Chondrocyte (in vitro differentiated cells): ENCODE measurements at regions not wholly inside any gene's neighbourhood (a gene's known extent, or its start where the extent isn't known, plus 50 kb on each side); places are given as distances from the start of the nearest gene placed in this dataset.

ENCODE experiments used
- DNase-seq: peaks from one replicate; pipeline ENCODE4 v3.0.0; 2021; ENCODE audit warnings: mixed read lengths, low spot score
- H3K27ac Mint-ChIP-seq: one replicate; pipeline ENCODE4 v1.8.0; 2021; ENCODE audit warnings: mild to moderate bottlenecking, moderate library complexity, mixed read lengths; ENCODE audit not compliant: unreplicated experiment
- H3K27me3 Mint-ChIP-seq: 2 replicates; pipeline ENCODE4 v1.8.0; 2021; ENCODE audit warnings: low read depth, mixed read lengths
- H3K36me3 Mint-ChIP-seq: 2 replicates; pipeline ENCODE4 v1.8.0; 2021; ENCODE audit warnings: low read depth, mixed read lengths
- H3K4me1 Mint-ChIP-seq: 2 replicates; pipeline ENCODE4 v1.8.0; 2021; ENCODE audit warnings: low read depth, mild to moderate bottlenecking, mixed read lengths
- H3K4me3 Mint-ChIP-seq: one replicate; pipeline ENCODE4 v1.8.0; 2021; ENCODE audit warnings: mild to moderate bottlenecking, moderate library complexity, mixed read lengths; ENCODE audit not compliant: unreplicated experiment
- H3K9me3 Mint-ChIP-seq: 2 replicates; pipeline ENCODE4 v1.8.0; 2021; ENCODE audit warnings: low read depth, mixed read lengths
- TF ChIP-seq, protein P1 (sequence below): fragments of 200-600 bp; sonication (generic); IDR thresholded peaks from 2 replicates; pipeline ENCODE4 v1.5.0; 2021; ENCODE audit warnings: antibody characterized with exemption, mild to moderate bottlenecking, moderate library complexity

DNA sequence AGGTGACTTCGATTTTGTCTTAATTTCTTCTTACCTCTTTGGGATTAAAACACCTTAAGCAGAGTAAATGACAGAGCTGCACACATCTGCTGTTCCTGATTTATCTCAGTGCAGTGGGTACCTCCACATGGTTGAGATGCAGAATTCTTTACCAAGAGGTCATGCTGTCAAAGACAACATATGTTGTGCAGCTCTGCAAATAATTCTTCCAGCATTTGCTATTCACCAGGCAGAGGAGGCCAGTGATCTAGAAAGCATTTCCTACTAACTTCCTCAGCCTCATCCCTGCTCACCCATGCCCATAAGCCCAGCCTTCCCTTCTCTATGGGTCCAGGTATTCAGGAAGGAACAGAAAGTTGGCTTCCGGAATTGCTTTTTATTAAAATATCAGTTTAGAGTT lies 109.3 kb downstream of the THBS2 start:
- DNase-seq, result no peak
- no peak overlapping the region for H3K4me3 Mint-ChIP-seq
- peaks cover 7% of the 10 kb centered on the region for H3K36me3 Mint-ChIP-seq
- H3K4me1 Mint-ChIP-seq, result peaks cover 41% of the 10 kb centered on the region
- H3K9me3 Mint-ChIP-seq, result peaks cover 22% of the 10 kb centered on the region
- H3K27me3 Mint-ChIP-seq, result no peaks in the 10 kb centered on the region
- no peak overlapping the region for H3K27ac Mint-ChIP-seq
- TF ChIP-seq, protein P1, sequence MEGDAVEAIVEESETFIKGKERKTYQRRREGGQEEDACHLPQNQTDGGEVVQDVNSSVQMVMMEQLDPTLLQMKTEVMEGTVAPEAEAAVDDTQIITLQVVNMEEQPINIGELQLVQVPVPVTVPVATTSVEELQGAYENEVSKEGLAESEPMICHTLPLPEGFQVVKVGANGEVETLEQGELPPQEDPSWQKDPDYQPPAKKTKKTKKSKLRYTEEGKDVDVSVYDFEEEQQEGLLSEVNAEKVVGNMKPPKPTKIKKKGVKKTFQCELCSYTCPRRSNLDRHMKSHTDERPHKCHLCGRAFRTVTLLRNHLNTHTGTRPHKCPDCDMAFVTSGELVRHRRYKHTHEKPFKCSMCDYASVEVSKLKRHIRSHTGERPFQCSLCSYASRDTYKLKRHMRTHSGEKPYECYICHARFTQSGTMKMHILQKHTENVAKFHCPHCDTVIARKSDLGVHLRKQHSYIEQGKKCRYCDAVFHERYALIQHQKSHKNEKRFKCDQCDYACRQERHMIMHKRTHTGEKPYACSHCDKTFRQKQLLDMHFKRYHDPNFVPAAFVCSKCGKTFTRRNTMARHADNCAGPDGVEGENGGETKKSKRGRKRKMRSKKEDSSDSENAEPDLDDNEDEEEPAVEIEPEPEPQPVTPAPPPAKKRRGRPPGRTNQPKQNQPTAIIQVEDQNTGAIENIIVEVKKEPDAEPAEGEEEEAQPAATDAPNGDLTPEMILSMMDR, result no peak

DNA sequence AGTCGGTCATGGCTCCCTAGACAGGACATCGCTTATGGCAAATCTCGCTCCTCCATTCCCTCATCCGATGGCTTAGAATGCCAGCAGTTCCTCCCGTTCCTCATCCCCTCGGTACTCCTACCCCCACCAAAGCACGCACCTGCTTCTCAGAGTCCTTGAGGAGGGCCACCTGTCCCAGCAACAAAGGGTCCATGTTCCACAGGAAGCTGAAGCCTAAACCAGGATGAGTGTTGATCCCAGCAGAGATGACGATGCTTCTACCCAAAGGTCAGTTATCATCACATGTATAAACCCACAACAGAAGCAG lies 111.2 kb downstream of the THBS2 start:
- H3K27ac Mint-ChIP-seq, result peak overlapping the region; percentile 78
- TF ChIP-seq, protein P1, result no peak
- H3K36me3 Mint-ChIP-seq, result peaks cover 3% of the 10 kb centered on the region
- H3K9me3 Mint-ChIP-seq, result peaks cover 16% of the 10 kb centered on the region
- no peak overlapping the region for H3K4me3 Mint-ChIP-seq
- H3K4me1 Mint-ChIP-seq, result peaks cover 46% of the 10 kb centered on the region
- no peaks in the 10 kb centered on the region for H3K27me3 Mint-ChIP-seq
- no peak for DNase-seq

DNA sequence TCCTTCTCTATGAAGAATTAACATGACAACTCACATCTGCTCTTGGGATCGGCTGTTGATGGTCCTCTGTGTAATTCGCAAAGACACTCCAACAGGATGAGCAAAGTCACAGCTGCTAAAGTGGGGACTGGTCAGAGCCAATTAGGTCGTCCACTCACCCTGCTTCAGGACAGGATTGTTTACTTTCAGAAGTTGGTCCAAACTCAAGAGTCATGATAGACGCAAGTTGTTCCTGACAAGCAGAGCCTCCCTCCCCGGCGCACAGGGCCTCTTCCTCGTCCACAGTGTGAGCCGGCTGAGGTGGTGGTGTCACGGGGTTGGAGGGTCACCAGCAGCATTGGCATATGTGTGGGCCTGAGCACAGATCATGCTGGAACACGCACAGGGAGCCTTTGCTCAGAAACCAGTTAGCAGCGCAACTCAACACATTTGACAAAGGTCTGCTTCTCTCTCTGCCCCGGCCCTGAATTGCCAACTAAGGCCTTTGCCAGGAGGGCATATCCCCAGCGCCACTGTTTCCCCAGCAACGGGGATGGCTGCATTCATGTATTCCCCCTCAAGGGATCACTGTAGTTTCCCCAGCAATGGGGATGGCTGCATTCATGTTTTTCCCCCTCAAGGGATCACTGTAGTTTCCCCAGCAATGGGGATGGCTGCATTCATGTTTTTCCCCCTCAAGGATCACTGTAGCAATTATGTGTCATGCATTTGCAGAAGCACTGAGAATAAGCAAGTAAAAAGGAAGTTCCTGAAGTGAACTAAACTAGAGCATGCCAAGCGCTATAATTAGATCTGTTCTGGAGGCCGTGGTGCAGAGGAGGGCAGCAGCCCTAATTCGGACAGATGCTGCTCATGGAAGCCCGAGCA lies 111.7 kb downstream of the THBS2 start:
- peaks cover 18% of the 10 kb centered on the region for H3K9me3 Mint-ChIP-seq
- TF ChIP-seq, protein P1, result no peak
- peak overlapping the region; percentile 78 for H3K27ac Mint-ChIP-seq
- DNase-seq, result no peak
- no peaks in the 10 kb centered on the region for H3K36me3 Mint-ChIP-seq
- no peaks in the 10 kb centered on the region for H3K27me3 Mint-ChIP-seq
- H3K4me3 Mint-ChIP-seq, result no peak overlapping the region
- peaks cover 46% of the 10 kb centered on the region for H3K4me1 Mint-ChIP-seq

DNA sequence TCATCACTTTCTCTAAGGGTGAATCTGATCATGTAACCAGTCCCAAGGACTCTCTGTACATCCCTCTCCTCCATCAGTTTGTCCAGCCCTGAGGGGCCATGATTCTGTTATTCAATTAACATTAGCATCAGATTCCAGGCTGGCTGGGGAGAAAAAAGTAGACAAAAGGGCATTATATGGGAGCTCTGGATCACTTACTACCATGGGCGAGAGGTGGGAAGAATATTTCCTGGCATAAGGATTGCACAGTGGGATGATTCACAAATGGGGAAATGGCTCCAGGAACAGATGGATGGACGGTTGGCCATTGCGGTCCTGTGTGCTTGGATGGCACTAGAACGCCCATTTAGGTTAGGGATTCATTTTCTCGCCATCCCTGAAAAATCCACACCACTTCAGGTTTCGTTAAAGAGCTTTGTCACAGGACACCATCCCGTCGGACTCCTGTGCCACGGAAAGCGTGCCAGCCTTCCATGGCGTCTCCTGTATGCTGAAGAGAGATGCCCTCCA lies 112.6 kb downstream of the THBS2 start:
- DNase-seq, result no peak
- TF ChIP-seq, protein P1, result no peak
- no peak overlapping the region for H3K27ac Mint-ChIP-seq
- peaks cover 18% of the 10 kb centered on the region for H3K9me3 Mint-ChIP-seq
- peaks cover 40% of the 10 kb centered on the region for H3K4me1 Mint-ChIP-seq
- H3K4me3 Mint-ChIP-seq, result no peak overlapping the region
- no peaks in the 10 kb centered on the region for H3K27me3 Mint-ChIP-seq
- H3K36me3 Mint-ChIP-seq, result peaks cover 2% of the 10 kb centered on the region

DNA sequence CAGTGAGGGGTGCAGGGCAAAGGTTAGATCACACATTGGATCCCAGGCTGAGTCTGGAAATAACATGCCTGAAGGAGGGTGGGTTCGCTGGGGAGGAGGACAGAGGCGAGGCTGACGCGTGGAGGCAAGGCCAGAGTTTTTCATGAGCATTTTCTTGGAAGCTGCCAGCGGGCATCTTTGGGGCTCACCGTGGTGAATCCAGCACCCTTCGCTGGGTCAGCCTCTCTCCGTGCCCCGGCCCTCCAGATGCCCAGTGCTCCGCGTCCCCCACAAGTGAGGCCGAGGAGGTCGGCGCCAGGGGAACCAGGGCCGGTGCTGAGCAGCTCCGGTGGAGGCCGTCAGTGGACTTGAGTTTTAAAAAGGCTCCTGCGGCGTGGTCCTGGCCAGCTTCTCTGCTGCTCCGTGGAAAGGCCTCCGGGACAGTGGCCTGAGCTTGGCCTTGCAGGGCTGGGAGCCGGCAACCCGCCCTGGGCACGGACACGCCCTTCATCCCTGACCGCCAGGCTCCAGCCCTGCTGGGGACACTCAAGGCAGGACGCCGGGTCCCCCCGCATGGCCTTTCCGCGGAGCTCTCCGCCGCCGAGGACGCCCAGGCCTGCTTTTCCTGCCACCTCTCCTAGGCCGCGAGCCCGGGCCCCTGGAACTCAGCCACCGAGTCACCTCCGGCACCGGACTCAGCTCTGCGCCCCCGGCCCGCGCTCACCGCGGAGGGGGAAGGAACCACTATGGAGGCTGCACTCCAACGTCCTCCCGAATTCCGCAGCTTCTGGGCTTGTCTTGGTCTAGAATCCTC lies 114.3 kb downstream of the THBS2 start:
- peaks cover 5% of the 10 kb centered on the region for H3K36me3 Mint-ChIP-seq
- H3K27me3 Mint-ChIP-seq, result no peaks in the 10 kb centered on the region
- no peak overlapping the region for H3K4me3 Mint-ChIP-seq
- H3K4me1 Mint-ChIP-seq, result peaks cover 29% of the 10 kb centered on the region
- no peak overlapping the region for H3K27ac Mint-ChIP-seq
- DNase-seq, result no peak
- peaks cover 29% of the 10 kb centered on the region for H3K9me3 Mint-ChIP-seq
- TF ChIP-seq, protein P1, result no peak
